GM21360 (cell line): ENCODE measurements at regions not wholly inside any gene's neighbourhood (a gene's known extent, or its start where the extent isn't known, plus 50 kb on each side); places are given as distances from the start of the nearest gene placed in this dataset.
"Not testable (repeated sequence)": the region's sequence is repeated elsewhere in the genome, so short reads cannot be mapped to it uniquely, and the experiment has no call there.

Source experiments
- ATAC-seq: cut with Tn5 transposase; IDR thresholded peaks from one replicate; pipeline ENCODE4 v1.9.1; 2021; ENCODE audit warnings: mild to moderate bottlenecking, moderate library complexity; ENCODE audit not compliant: unreplicated experiment

DNA sequence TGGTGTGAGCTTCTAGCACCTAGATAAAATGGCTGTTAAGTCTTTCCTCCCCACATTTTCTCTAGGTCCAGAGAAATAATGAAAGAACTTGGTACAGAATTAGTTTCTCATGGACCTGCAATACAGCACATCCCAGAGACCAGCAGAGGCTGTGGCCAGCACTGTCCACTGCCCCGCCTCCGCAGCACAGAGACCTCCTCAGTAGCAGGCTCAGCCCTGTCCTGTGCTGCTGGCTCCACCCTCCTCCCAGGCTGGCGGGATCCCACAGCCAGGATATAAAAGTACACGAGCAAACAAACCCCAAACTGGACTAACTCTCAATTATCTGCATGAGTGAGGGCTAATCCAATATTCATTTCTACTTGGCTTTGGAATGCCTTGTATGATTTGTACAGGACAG, 401.5 kb downstream of the RPS6KC1 start:
- ATAC-seq: no peak

DNA sequence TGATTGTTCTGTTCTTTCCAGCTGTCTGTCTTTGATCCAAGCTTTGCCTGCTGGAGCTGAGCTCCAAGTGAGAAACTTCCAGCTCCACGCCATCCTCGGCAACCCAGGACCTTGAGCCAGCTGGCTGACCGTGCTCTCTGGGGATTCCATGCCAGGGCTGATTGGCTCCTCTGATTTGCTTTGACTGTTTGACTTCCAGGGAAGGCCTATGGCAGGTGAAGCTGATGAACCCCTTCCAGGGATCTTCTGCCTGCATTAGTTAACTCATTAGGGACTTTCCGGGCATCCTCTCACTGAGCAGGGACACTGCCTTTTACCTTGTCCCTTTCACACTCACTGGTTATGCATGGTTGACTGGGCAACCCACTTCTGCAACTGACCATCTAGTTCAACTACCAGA, 406.1 kb downstream of the RPS6KC1 start:
- no peak for ATAC-seq

DNA sequence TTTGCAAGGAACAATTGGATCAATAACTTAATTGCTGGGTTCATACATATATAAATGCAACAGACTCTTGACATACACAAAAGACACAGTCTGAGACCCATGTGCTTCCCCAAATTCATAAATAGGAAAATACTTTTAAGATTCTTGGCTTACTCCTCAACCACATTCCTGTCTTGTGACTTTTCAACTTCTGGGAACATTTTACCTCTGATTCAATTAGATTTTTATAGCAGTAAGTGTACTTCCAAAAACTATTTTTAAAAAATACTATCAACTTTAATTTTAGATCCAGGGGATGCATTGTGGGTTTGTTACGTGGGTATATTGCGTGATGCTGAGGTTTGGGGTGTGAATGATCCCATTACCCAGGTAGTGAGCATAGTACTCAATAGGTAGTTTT, 406.7 kb downstream of the RPS6KC1 start:
- no peak for ATAC-seq

DNA sequence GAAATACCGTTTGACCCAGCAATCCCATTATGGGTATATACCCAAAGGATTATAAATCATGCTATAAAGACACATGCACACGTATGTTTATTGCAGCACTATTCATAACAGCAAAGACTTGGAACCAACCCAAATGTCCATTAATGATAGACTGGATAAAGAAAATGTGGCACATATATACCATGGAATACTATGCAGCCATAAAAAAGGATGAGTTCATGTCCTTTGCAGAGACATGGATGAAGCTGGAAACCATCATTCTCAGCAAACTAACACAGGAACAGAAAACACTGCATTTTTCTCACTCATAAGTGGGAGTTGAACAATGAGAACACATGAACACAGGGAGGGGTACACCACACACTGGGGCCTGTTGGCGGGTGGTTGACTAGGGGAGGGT, 411.3 kb downstream of the RPS6KC1 start:
- not testable (repeated sequence) for ATAC-seq

DNA sequence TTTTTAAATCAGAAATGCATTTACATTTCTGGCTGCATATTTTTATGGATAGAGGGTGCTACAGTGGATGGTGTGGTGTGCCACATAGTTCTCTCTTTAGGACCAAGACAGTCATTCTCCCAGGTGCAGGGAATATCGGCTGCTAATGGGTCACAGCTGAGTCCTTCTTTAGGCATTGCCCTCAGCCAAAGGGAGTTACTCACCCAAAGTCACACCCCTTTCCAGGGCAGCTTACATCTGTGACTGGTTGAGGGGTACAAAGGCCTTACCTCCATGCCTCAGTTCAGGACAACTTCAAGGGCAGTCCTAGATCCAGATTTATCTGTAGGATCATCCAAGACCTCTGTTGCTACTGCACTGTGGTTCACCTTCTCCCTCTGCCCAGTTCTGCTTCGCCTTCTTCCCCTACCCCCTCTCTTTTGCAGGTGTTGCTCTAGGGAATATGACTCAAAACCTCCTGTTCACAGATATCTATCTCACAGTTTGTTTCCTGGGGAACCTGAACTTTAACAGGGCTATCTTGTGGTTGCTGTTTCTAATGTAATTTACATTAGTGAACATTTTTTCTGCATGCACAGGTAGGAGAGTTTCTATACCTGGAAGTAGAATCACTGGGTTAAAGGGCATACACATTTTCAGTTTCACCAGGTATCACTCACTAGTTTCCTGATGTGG, 413.9 kb downstream of the RPS6KC1 start:
- no peak for ATAC-seq

DNA sequence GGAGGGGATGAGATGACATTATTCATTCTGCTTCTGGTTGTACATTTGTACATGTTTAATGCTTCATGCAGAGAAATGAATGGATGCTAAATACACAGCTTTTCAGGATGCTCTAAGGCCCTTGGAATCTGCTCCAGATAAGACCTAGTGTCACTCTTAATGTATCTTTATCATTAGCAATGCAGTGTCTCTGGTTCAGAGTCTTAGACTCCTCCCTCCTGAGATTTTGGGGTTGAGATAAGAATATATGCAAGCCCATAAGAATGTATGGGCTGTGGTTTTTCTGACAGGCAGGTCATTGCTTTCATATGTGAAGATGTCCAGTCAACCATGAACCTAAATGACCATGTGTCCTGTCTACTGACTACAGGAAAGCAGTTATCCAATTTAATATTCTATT, 415.5 kb downstream of the RPS6KC1 start:
- ATAC-seq: no peak

DNA sequence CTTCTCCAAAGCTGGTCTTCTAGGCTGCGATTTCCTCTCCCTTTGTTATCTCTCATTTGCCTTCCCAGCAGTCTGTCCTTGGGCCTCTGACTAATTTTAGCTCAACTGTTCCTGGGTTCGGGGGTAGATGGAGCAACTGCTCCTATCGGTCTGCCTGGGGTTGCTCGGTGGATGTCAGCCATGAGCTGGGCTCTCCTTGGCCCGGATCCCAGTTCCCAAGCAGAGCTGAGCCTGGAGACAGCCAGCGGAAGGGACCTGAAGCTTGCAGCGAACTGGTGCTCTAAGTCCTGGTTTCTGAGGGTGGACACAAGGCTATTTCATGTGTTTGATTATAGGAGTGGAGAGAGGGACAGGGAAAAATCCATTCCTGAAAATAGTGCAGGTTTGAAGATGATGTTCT, 423.0 kb downstream of the RPS6KC1 start:
- ATAC-seq: no peak

DNA sequence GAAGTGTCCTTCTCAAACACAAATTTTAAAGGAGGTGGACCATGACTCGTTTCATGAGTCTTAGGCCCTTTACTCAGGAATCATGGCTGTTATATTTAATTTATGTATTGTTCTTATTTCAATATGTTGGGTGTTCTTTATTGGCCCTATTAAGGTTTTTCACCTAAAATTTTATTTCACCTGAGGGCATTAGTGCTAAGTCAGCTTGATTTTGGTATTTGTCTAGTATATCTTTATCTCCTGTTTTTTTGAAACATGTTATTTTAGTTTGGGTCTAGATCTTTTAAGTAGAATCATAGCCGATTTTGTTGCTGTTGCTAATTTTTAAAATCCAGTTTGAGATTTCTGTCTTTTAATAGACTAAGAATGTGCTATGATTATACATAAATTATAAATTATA, 430.4 kb downstream of the RPS6KC1 start:
- no peak for ATAC-seq

DNA sequence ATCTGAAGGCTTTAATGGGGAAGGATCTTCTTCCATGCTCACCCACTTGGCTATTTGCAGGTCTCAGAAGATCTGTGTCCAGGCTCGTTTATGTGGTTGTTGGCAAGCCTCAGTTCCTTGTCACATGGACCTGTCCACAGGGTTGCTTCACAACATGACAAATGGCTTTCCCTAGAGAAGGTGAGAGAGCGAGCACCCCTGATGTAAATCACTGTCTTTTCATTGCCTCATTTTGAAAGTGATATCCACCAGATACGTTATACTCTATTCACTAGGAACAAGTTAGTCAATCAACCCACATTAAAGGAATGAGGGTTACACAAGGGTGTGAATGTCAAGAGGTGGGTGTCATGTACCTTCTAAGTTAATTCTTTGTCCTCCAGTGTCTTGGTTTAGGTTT, 433.3 kb downstream of the RPS6KC1 start:
- ATAC-seq: no peak

DNA sequence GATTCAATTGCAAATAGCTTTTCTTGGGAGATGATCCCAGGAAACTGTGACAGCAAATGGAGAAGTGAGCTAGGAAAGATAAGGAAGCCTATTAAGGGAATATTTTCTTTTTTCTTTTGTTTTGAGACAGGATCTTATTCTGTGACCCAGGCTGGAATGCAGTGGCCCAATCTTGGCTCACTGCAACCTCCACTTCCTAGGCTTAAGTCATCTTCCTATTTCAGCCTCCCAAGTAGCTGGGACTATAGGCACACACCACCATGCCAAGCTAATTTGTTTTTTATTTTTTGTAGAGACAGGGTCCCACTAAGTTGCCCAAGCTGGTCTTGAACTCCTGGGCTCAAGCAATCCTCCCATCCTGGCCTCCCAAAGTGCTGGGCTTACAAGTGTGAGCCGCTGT, 433.7 kb downstream of the RPS6KC1 start:
- no peak for ATAC-seq

DNA sequence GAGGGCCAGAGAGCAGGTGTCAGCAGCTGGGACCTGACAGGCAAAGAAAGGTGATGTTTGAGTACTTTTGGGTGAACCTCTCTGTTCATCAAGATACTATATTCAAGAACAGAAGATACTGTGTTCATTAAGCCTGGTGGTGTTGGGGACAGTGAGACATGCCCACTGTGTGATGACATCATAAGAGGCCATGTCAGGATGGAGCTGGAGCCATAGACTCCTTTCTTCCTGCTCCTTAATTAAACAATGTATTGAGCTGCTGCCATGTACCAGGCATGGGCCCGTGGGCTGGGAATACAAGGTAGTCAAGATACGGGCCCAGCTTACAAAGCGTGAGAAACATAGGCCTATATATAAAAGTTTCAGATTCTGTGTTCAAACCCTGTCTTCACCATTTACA, 435.4 kb downstream of the RPS6KC1 start:
- no peak for ATAC-seq

DNA sequence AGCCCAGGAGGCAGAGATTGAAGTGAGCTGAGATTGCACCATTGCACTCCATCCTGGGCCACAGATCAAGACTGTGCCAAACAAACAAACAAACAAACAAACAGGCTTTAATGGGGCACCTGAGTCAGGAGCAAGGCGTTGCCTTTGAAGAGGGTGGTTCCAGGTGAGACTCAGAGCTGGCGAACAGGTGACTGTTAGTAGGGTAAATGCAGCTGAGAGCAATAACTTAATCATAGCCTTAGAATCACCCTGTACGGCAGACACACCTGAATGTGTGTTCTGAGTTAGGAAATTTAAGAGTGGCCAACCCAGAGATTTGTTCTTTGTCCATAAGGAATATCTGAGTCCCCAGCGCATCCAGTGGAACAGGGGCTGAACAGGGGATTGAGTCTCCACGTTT, 440.4 kb downstream of the RPS6KC1 start:
- no peak for ATAC-seq

DNA sequence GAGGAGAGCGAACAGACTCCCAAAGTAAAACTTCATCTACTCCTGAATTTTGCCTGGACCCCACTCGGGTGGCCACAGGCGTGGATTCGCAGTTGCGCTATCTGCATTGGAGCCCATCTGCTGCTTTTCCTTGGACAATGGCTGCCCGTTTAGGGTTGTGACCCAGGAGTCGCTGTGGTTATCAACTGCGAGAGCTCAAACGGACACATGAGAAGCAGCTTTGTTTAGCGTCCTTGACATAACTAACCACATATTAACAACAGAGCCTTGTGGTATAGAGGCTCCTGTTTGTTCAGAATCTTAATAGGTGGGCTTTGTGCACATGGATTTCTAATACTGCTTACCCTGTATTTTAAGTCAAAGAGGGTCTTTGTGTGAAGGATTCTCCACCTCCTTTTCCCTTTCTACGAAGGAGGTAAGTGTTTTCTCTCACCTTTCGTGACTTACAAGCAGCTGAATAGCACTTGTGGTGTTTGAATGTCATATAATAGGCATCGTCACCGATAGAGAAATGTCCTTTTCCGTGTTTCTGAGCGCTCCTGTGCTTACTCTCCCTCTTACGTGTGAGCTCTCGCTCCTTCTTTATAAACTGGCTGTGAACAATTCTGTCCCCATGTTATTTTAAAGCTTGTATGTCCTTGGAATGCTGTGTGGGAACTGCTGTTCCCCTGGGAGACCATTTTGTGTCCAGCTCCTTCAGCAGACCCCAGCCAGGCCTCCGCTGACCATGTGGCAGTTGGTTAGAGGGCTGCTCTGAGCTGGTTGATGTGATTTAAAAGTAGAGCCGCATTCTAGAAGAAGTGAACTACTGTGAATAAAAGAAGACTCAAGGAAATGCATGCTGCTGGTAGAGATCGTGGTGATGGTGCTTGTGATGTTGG, 441.4 kb downstream of the RPS6KC1 start:
- no peak for ATAC-seq

DNA sequence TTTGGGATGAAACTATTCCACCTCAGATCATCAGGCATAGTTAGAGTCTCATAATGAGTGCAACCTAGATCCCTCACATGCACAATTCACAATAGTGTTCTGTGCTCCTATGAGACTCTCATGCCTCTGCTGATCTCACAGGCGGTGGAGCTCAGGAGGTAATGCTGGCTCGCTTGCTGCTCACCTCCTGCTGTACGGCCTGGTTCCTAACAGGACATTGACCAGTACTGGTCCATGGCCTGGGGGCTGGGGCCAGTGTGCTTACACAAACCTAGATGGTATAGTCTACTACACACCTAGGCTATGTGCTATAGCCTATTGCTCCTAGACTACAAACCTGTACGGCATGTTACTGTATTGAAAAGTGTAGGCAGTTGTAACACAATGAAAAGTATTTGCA, 448.4 kb downstream of the RPS6KC1 start:
- ATAC-seq: no peak

DNA sequence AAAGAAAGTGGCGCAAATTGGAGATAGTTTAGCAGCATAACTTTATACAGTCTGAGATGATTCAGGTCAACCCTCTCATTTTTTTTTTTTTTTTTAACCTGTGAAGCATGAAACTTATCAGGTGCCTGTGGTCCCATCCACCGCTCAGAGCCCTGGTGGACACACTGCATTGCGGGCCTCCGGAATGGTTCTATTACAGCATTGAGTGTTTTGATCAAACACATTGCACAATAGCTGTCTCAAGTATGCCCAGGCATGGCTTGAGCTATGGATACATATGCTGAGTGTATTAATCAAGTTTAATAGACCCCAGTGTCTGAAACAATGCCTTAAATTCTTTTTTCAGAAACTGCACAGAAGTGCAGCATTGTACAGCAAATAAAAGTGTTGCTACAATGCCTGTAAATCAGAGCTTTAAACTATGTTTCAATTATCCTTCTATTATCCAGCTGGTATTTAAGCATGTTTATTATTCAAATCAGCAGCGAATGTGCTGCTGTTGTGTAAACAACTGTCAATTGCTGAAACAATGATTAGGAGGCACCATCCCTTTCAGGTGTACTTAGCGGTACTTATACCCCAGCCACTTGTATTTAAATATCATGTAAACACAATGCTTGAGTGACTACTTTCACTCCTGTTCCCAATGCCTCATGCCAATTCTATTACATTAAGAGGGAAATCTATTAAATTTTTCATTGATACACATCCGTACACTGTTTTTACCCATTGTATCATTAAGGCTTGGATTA, 456.6 kb downstream of the RPS6KC1 start:
- no peak for ATAC-seq

DNA sequence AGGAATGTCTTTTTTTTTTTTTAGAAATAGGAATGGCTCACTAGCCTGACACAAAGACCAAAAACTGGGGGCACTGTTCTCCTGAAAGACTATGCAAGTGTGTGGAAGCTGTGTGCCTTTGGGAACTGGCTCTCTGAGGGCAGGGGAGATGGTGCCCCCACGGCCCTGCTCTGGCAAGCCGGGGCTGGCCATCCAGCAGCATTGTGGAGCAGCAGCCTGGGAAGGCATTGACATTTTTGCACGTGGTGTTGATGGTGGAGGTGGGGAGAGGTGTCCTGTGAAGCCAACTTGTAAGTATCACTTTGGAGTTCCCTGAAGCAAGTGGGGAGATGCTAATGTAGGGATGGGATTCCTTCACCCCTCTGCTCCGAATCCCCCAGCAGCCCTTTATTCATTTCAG, 460.1 kb downstream of the RPS6KC1 start:
- ATAC-seq: no peak

DNA sequence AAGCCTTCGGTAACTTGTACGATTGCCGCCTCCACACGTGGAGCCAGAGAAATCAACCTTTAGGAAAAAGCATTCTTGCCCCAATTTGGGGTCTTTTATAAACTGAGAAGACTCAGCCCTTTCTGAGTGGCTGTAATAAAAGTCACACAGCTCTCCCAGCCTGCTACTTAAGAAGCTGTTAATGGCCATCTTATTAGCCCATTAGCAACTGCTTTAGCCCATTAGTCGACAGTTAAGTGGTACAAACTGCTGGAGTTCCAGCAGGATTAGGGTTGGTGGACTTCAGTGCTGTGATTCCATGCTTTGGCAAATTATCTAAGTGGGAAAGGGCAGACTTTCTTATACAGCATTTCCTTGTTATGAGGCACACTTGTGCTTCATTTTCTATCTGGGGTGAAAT, 461.3 kb downstream of the RPS6KC1 start:
- no peak for ATAC-seq

DNA sequence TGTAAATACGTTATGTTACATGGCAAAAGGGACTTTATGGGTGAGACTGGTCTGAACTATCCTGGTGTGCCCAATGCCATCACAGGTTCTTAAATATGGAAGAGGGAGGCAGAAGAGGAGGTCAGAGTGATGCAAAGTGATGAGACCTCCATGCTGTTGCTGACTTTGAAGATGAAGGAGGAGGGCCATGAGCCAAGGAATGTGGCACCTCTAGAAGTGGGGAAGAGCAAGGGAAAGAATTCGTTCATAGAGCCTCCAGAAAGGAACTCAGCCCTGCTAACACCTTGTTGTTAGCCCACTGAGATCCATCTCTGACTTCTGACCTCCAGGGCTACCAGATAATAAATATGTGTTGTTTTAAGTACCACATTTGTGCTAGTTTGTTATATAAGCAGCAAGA, 462.0 kb downstream of the RPS6KC1 start:
- no peak for ATAC-seq

DNA sequence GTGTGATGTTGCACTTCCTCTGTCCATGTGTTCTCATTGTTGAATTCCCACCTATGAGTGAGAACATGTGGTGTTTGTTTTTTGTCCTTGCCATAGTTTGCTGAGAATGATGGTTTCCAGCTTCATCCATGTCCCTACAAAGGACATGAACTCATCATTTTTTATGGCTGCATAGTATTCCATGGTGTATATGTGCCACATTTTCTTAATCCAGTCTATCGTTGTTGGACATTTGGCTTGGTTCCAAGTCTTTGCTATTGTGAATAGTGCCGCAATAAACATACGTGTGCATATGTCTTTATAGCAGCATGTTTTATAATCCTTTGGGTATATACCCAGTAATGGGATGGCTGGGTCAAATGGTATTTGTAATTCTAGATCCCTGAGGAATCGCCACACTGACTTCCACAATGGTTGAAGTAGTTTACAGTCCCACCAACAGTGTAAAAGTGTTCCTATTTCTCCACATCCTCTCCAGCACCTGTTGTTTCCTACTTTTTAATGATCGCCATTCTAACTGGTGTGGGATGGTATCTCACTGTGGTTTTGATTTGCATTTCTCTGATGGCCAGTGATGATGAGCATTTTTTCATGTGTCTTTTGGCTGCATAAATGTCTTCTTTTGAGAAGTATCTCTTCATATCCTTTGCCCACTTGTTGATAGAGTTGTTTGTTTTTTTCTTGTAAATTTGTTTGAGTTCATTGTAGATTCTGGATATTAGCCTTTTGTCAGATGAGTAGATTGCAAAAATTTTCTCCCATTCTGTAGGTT, 463.6 kb downstream of the RPS6KC1 start:
- ATAC-seq: not testable (repeated sequence)

DNA sequence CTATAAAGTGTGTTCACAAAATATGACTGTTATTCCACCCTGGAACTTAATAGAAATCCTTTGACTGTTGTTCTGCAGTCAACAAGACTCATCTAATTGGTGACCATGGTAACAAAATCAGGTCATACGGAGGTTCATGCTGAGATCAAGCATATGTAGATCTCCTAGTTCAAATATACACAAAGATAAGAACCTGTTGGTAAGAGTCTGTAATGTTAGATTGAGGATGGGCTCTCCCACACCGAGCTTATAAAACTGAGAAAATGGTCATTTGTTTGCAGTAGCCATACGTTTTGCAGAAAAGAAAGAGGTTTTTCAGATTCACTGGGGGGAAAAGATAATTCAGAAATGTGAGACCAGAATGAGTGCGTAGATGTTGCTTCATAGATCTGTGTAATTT, 468.1 kb downstream of the RPS6KC1 start:
- ATAC-seq: no peak

DNA sequence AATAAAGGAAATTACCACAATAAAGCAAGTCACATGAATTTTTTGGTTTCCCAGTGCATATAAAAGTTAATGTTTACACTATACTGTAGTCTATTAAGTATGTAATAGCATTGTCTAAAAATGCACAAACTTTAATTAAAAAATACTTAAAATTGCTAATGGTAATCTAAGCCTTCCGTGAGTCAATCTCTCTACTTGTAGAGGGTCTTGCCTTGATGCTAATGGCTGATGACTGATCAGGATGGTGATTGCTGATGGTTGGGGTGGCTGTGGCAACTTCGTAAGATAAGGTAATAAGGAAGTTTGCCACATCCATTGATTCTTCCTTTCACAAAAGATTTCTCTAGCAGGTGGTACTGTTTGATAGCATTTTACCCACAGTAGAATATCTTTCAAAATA, 466.6 kb upstream of the PROX1 start:
- no peak for ATAC-seq
